Right ventricle myocardium inferior (tissue), 1 donor: ENCODE measurements at regions not wholly inside any gene's neighbourhood (a gene's known extent, or its start where the extent isn't known, plus 50 kb on each side); places are given as distances from the start of the nearest gene placed in this dataset.
"Not testable (repeated sequence)": the region's sequence is repeated elsewhere in the genome, so short reads cannot be mapped to it uniquely, and the experiment has no call there.

Experiments
- ATAC-seq: fragments of 200-7000 bp; cut with Tn5 transposase; one replicate; pipeline ENCODE4 v1.9.1; 2020; ENCODE audit warnings: mild to moderate bottlenecking, moderate library complexity
- DNase-seq: peaks from one replicate; pipeline ENCODE4 v3.0.0; 2021; ENCODE audit errors: missing footprints
- intact Hi-C: fragments of 100-400 bp; cut with DNase I; formaldehyde crosslinking; loops from one replicate; pipeline ENCODE4 v1.11.0; 2022
- donor health status: DM: no; HTN: yes; CAD: no; lungs with severe emphysema.

DNA sequence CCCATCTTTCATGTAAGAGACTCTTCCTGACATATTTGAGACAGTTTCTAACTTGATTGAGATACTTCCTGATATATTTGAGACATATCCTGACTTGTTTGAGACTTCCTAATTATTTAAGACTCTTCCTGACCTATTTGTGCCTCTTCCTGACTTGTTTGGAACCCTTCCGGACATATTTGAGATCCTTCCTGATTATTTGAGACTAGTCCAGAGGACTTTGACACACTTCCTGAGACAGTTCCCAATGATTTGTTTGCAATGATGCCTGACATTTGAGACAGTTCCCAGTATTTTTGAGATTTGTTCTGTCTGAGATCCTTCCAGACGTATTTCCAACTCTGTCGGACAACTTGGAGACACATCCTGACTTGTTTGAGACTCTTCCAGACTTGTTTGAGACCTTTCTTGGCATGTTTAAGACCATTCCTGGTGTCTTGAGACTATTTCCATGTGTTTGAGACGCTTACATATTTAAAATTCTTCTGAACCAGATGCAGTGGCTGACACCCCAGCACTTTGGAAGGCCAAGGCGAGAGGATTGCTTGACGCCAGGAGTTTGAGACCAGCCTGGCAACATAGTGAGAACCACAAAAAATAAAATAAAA lies 118.9 kb upstream of the USP9X start:
- DNase-seq (no peak), ATAC-seq (no peak)
- intact Hi-C loops = no loop called here

DNA sequence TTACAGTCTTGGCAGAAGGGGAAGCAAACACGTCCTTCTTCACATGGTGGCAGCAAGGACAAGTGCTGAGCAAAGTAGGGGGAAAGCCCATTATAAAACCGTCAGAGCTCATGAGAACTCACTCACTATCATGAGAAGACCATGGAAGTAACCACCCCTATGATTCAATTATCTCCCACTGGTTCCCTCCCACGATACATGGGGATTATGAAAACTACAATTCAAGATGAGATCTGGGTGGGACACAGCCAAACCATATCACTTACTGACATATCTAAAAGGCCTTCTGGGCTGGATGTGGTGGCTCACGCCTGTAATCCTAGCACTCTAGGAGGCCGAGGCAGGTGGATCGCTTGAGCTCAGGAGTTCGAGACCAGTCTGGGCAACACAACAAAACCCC lies 117.1 kb upstream of the USP9X start:
- DNase-seq (no peak), ATAC-seq (no peak)
- intact Hi-C loops = no loop called here

DNA sequence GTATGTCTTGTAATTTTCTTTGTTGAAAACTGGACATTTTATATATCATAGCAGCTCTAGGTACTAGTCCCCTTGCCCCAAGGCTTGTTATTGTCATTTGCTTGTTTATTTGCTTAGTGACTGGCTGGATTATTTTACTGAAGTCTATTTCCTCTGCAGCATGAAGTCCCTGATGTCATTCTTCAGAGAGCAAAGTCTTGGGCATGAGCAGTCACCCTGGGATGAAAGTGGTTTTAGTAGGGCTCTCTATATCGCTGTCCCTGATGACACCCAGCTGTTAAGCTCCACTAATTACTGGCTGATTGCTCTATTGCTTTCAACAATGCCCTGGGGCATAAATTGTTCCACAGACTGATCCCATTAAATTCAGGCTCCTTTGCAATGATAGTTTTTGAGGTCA lies 113.5 kb upstream of the USP9X start:
- intact Hi-C loops = no loop called here
- ATAC-seq = no peak
- DNase-seq = no peak

DNA sequence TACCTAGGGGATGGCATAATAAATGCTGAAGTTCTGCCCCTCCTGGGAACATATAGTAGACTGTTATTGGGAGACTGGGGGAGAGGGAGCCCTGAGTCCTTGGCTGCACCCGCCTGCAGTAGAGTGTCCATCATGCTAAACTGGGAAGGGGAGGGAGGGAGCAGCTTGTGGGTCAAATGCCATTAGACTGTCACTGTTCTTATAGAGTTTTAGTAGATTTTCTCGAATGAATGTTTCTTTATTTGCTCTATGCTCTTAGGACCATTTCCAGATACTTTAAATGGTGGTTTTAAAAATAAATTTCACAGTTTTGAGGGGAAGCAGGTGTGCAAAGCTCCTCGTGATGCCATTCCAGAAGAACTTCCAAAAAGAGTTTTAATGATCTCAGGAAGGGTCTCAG lies 111.6 kb upstream of the USP9X start:
- intact Hi-C loops = no loop called here
- ATAC-seq = no peak
- DNase-seq = no peak

DNA sequence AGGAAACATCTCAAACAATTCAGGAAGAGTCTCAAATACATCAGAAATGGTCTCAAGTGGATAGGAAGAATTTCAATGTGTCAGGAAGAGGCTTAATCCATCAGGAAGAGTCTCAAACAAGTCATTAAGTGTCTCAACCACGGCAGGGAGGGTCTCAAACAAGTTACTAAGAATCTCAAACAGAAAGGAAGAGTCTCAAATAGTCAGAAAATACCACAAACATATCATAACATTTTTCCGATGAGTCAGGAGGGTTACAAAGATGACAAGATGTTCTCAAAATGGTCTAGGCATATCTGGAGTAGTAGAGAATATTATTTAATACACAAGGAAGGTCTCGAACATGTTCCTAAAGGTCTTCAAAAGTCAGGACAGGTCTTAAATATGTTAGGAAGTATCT lies 109.3 kb upstream of the USP9X start:
- no peak for ATAC-seq

DNA sequence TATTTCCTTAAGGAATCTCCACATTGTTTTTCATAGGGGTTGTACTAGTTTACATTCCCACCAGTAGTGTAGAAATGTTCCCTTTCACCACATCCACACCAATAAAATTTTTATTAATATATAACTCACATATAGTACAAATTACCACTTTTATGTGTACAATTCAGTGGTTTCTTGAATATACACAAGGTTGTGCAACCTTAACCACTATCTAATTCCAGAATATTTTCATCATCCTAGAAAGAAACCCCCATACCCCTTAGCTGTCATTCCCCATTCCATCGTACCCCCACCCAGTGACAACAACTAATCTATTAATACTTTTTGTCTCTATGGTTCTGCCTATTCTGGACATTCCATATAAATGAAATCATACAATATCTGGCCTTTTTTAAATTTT lies 108.3 kb upstream of the USP9X start:
- no peak for DNase-seq
- intact Hi-C loops = no loop called here
- ATAC-seq = no peak

More for the DNA sequence above, 109.3 kb upstream of the USP9X start:
- intact Hi-C loops = no loop called here
- no peak for DNase-seq

DNA sequence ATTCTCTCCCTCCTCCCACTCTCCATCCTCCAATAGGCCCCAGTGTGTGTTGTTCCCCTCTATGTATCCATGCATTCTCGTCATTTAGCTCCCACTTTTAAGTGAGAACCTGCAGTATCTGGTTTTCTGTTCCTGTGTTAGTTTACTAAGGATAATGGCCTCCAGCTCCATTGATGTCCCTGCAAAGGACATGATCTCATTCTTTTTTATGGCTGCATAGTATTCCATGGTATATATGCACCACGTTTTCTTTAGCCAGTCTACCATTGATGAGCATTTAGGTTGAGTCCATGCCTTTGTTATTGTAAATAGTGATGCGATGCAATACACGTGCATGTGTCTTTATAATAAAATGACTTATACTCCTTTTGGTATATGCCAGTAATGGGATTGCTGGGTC lies 100.3 kb upstream of the USP9X start:
- no peak for ATAC-seq
- DNase-seq = no peak
- intact Hi-C loops = no loop called here

DNA sequence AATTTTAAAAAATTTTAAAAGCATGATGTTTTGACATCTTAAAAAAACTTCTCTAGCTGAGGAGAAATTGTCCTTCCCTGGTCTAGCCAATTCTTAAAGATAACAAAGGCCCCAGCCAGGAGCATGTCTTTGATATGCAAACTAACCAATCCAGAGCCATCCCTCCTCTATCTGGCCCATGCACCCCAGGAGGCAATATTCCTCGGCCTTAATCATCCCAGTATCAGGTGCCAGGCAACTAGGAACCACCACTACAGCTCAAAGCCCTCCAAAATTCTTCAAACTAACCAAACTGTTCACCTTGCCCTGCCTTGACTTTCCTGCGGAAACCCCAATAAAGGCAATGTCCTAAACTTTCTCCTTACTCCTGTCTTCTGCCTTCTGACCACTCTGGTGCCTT lies 97.8 kb upstream of the USP9X start:
- ATAC-seq = no peak
- no peak for DNase-seq

DNA sequence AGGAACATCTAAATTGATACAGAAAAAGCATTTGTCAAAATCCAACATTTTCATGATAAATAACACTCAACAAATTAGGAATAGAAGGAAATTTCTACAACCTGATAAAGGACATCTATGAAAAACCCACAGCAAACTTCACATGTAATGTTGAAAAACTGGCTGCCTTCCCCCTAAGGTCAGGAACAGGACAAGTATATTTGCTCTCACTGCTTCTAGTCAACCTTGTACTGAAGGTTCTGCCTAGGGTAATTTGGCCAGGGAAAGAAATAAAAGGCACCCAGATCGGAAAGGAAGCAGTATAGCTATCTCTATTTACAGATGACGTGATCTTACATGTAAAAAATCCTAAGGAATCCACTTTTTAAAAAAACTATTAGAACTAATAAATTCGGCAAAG lies 97.1 kb upstream of the USP9X start:
- DNase-seq (no peak), ATAC-seq (no peak)
- intact Hi-C loops = no loop called here

More for the DNA sequence above, 97.8 kb upstream of the USP9X start:
- intact Hi-C loops = no loop called here

DNA sequence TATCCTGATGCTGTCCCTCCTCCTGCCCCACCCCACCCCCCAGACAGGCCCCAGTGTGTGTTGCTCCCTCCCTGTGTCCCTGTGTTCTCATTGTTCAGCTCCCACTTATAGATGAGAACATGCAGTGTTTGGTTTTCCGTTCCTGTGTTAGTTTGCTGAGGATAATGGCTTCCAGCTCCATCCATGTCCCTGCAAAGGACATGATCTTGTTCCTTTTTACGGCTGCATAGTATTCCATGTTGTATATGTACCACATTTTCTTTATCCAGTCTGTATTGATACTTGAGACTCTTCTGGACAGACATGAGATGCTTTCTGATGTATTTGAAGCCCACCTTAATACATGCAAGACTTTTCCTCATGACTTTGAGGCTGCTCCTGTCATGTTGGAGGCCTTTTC lies 91.8 kb upstream of the USP9X start:
- ATAC-seq = not testable (repeated sequence)

DNA sequence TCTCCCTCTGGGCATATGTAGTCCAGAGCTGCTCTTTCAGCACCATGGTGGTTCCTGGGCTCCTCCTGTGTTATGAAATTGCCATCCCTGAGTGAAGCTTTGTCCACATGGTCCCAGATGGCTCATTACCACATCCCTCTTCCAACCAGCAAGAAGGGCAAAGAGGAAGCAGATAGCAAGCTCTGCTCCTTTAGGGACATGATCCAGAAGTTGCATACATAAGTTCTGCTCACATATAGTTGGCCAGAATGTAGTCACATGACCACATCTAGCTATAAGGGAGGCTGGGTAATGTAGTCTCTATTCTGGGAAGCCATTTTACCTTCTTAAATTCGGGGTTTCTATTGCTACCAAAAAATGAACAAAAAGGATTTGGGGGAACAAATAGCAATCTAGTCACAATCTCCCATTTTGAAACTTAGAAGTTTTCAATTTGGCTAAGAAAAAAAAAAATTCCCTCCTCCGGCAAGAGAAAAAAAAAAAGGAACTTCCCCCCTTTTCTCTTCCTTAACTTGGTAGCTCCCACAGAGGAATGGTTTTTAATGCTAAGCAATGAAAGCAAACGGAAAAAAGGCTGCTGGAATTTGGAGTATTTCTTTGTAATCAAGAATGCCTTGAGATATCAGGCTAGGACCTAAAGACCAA lies 88.2 kb upstream of the USP9X start:
- DNase-seq = no peak
- intact Hi-C loops = no loop called here
- peak; percentile 86 for ATAC-seq

More for the DNA sequence above, 91.8 kb upstream of the USP9X start:
- intact Hi-C loops, DNase-seq: not testable (repeated sequence)

DNA sequence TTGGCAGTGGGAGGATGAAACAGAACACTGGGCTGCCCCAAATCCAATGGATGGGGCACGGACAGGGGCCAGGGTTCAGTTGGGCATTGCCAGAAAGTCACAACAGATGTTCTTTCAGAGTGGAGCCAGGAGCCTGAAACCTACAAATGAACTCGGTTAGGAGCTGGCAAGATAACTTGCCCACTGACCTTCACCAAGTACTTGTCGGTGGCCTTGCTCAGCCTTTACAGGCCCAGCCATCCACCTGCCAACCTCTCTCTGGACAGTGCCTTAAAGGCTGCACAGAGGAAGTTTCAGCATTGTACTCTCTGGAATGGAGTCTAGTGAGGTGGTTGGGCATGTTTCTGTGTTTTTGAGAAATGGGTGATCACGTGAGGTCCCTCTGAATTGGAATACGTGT lies 87.1 kb upstream of the USP9X start:
- intact Hi-C loops = no loop called here
- ATAC-seq (no peak), DNase-seq (no peak)

DNA sequence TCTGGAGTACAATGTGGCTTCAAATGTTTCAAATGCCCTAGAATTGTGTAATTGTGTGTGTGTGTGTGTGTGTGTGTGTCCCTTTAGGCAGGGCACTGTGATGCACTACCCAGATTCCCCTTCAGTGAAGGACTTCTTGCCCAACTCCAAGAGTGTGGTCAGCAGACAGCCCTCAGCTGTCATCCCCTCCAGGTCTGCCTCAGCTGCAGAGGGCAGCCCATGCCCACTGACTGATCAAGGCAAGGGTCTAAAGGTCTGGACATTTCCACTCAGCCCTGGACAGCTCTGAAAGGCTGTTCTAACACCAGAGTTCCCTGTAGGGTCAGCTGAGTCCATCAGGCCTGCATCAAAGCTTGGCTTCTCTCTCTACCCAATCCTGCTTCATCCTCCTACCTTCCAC lies 83.9 kb upstream of the USP9X start:
- ATAC-seq = no peak
- DNase-seq = no peak
- intact Hi-C loops = loop anchor here (10.0 kb wide), 1 partner anchor 47 kb away; no protein-coding TSS in a partner anchor

DNA sequence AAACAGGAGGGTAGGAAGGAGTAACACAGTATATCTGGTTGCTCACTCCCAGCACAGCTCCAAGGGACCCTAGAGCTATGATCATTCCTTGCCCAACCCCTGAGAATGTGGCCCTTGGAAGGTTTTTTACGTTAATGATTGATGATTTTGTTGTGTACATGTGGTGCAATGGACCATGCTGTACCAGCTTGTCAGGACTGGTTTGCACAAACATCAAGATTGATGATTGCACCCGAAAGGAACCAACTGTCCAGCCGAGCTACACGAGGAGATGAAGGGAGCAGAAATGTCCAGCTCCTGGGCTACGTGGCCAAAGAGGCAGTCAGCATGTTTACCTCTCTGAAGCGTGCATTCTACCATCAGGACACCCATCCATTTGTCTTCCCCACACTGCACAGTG lies 83.2 kb upstream of the USP9X start:
- intact Hi-C loops = loop anchor here (10.0 kb wide), 1 partner anchor 47 kb away; no protein-coding TSS in a partner anchor
- ATAC-seq (no peak), DNase-seq (no peak)

DNA sequence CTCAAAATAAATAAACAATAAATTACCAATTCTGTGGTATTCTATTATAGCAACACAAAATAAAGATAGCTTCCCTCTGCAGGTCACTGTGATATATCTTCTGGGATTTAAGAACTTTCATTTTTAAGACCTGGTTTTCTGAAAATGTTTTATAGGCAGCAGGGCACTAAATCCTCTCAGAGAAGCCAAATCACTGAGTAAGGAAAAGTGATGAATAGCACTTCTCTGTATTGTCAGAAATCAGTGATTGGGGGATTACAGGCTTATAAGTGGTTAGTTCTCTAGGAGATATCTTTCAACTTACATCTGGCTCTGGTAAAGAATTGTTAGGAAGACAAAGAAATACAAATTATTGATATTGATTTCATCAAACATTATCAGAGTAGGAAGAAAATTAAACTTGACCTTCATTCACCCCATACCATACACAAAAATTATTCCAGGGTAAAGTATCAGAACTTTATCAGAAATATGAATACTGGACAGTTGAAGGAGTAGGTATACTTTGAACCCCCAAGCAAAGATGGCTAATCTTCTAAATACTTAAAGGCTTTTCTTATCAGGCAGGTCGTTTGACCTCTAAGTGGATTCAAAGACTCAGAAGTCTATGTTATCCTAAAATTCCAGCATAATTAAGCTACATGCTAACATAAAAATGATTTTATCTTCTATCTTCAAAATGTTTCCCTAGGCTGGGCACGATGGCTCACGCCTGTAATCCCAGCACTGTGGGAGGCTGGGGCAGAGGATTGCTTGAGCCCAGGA lies 81.6 kb upstream of the USP9X start:
- intact Hi-C loops = loop anchor here (10.0 kb wide), 1 partner anchor 49 kb away; no protein-coding TSS in a partner anchor
- no peak for ATAC-seq
- DNase-seq = no peak

DNA sequence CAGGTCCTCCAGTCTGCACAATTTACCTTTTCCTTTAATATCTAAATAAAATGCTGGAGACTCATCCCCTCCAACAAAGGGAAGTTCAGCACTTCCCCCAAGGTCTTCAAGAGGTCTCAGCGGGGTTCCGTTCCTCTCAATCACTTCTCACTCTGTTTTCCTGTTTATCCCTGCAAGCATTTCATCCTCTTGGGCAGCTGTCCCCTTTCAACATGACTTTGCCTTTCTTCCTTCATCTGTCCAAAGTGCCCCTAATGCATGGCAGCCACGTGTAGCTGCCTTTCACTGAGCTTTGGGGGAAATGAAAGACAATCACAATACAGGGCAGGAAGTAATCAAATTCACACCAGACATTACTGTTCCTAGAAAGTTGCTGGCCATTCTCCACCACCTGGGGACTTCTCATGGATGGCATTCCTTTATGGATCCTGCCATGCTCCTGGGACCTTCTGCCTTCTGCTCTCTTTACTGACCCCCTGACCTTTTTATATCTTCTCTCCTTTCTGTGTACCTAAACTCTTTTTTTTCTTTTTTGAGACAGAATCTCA lies 79.7 kb upstream of the USP9X start:
- intact Hi-C loops = loop anchor here (10.0 kb wide), 1 partner anchor 51 kb away; no protein-coding TSS in a partner anchor
- ATAC-seq = no peak

DNA sequence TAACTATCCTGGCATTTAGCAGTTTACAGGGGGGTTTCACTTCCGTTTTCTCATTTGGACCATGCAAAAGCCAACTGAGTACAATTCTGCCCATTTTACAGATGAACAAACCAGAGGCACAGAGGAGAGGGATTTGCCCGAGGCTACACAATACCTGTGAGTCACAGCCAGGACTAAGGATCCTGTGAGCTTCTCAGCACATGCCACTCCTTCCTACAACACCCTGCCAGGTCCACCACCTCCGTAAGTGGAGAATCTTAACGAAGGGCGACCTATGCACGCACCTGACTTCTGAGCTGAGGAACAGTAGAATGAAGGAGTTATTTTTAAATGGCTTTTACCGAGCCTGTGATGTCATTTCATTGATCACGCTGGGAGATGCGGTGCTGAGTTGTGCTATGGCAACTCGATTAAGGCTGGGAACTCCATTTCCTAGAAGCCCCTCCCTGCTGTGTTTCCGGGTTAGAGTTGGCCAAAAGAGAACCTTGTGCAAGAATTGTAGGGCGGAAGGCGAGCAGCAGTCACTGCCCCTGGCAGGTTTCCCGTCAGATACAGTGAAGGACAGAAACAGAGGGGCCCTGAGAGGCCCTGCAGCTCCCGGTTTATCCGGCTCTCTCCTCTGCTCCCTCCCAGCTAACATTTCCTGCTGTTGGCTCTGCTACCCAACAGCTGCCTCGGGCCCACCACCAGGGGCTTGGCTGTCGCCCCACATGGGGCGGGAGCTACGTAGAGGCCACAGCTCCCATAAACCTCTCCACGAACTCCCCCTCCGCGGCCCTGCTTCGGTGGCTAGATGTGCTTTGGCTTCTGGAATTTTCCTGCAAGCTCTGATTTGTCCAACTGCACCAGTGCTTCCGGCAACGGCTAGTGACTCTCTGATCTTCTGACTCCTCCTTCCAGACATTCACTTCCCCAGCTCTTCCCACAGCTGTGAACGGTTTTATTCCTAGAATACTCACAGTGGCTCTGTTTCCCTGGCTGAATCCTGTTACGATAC lies 75.1 kb upstream of the USP9X start:
- intact Hi-C loops = loop anchor here (2.0 to 10.0 kb wide), 2 partner anchors 55 to 75 kb away; partner anchors contain the start of gene USP9X
- ATAC-seq = peak; percentile 97
- DNase-seq = peak; percentile 86

More for the DNA sequence above, 79.7 kb upstream of the USP9X start:
- DNase-seq = no peak

DNA sequence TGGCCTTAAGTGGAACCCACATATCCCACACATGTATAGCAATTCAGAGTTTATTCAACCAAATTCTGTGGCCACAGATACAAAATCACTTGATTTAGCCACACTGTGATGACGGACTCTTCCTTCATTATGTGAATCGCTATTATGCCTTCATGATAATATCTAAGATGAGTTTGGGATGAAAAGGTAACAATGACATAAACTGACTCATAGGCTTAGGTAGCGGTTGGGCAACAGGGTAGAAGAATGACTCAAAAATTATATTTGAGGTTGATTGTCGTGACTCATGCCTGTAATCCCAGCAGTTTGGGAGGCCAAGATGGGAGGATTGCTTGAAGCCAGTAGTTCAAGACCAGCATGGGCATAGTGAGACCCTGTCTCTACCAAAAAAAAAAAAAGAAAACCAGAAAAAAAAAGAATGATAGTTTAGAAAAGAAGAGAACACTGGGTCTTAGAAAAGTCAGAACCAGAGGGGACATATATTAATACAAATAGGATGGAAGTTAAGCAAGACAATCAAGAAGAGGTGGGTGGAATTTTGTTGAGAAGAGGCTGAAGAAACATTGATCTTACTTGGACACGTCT lies 70.4 kb upstream of the USP9X start:
- ATAC-seq (no peak), DNase-seq (no peak)
- intact Hi-C loops = no loop called here
